CD4-positive, alpha-beta T cell (primary cell): ENCODE measurements at regions not wholly inside any gene's neighbourhood (a gene's known extent, or its start where the extent isn't known, plus 50 kb on each side); places are given as distances from the start of the nearest gene placed in this dataset.

Experiments
- ATAC-seq: fragments of 200-7000 bp; cut with Tn5 transposase; one replicate; pipeline ENCODE4 v1.10.0; 2022; ENCODE audit warnings: mild to moderate bottlenecking; ENCODE audit not compliant: poor library complexity
- CTCF ChIA-PET: fragments of 350-600 bp; sonication (Branson Sonifier 250); formaldehyde crosslinking; loops from one replicate; lab custom pipeline; 2021; ENCODE audit warnings: antibody characterized with exemption, inconsistent platforms; lab: Charles Lee
- POLR2A ChIA-PET: fragments of 350-600 bp; sonication (Branson Sonifier 250); formaldehyde crosslinking; loops from one replicate; lab custom pipeline; 2021; ENCODE audit warnings: antibody characterized with exemption, inconsistent platforms; lab: Charles Lee
- DNase-seq, 14 experiments: peaks; one replicate each; pipeline ENCODE4 v3.0.0-alpha.2; 2013 to 2020; ENCODE audit warnings: mixed read lengths in 2 of 14
- H3K27ac ChIP-seq, 2 donors: one replicate each; pipeline versions ENCODE4 v1.5.1 to v1.7.0; 2013; ENCODE audit warnings: low read length in 2 of 2, low read depth in 1 of 2, mild to moderate bottlenecking in 1 of 2
- H3K27me3 ChIP-seq, 2 experiments: 1 replicate in 1 of 2; 2 replicates in 1 of 2; pipeline versions ENCODE4 v1.6.1 to v1.7.0; 2013; ENCODE audit warnings: low read length in 2 of 2, control low read depth in 1 of 2, mild to moderate bottlenecking in 1 of 2, moderate library complexity in 1 of 2; ENCODE audit not compliant: insufficient read depth in 2 of 2, control insufficient read depth in 1 of 2
- H3K36me3 ChIP-seq: one replicate; pipeline ENCODE4 v1.6.1; 2013; ENCODE audit warnings: low read length, control low read depth; ENCODE audit not compliant: insufficient read depth
- H3K4me1 ChIP-seq: one replicate; pipeline ENCODE4 v1.6.1; 2013; ENCODE audit warnings: low read length, control low read depth; ENCODE audit not compliant: insufficient read depth
- H3K4me3 ChIP-seq: one replicate; pipeline ENCODE4 v1.5.1; 2013; ENCODE audit warnings: mild to moderate bottlenecking, low read length, moderate library complexity
- H3K9me3 ChIP-seq, 2 experiments: 1 replicate in 1 of 2; 2 replicates in 1 of 2; pipeline versions ENCODE4 v1.6.1 to v1.7.0; 2013; ENCODE audit warnings: low read length in 2 of 2, mild to moderate bottlenecking in 2 of 2, control low read depth in 1 of 2, moderate library complexity in 1 of 2; ENCODE audit not compliant: control insufficient read depth in 1 of 2, insufficient read depth in 1 of 2
- H3K27ac Mint-ChIP-seq: one replicate; pipeline ENCODE4 v1.8.0; 2020; ENCODE audit warnings: mixed read lengths
- H3K27me3 Mint-ChIP-seq: one replicate; pipeline ENCODE4 v1.8.0; 2021; ENCODE audit warnings: mixed read lengths
- H3K36me3 Mint-ChIP-seq: one replicate; pipeline ENCODE4 v1.8.0; 2021; ENCODE audit warnings: low read depth, mixed read lengths
- H3K4me1 Mint-ChIP-seq: one replicate; pipeline ENCODE4 v1.8.0; 2021; ENCODE audit warnings: low read depth, mixed read lengths
- H3K4me3 Mint-ChIP-seq: one replicate; pipeline ENCODE4 v1.8.0; 2020; ENCODE audit warnings: mild to moderate bottlenecking, mixed read lengths
- H3K9me3 Mint-ChIP-seq: one replicate; pipeline ENCODE4 v1.8.0; 2020; ENCODE audit warnings: mixed read lengths
- CTCF ChIP-seq: fragments of 200-600 bp; IDR thresholded peaks from one replicate; pipeline ENCODE4 v1.8.0; 2022; ENCODE audit warnings: antibody characterized with exemption, mild to moderate bottlenecking
- intact Hi-C, 2 experiments: fragments of 100-400 bp; cut with DNase I in 1 of 2; cut with micrococcal nuclease in 1 of 2; formaldehyde crosslinking; loops; one replicate each; pipeline versions ENCODE4 v1.15.1 to v1.9.0; 2023 to 2025; cut with DNase I, micrococcal nuclease

- intact Hi-C loops: no loop called here
- H3K27ac Mint-ChIP-seq: no peak overlapping the region
- POLR2A ChIA-PET: no interaction called here
These were observed 604.9 kb upstream of the CFAP20DC start for GRCh38 chr3:59654480-59655417.

GRCh38 chr3:59654123-59654479 lies 604.3 kb upstream of the CFAP20DC start:
- POLR2A ChIA-PET: no interaction called here
- no peak for ATAC-seq
- CTCF ChIA-PET: no interaction called here

More at GRCh38 chr3:59654480-59655417, 604.9 kb upstream of the CFAP20DC start:
- Histone ChIP-seq H3K9me3 (peaks cover 3 to 7% of the 10 kb centered on the region in 2 experiments), H3K4me1 (no peaks in the 10 kb centered on the region), H3K4me3 (no peak overlapping the region), H3K27me3 (no peaks in the 10 kb centered on the region), H3K27ac (no peak overlapping the region), H3K36me3 (no peaks in the 10 kb centered on the region)
- Mint-ChIP-seq H3K36me3 (no peaks in the 10 kb centered on the region), H3K27me3 (no peaks in the 10 kb centered on the region), H3K9me3 (peaks cover 13% of the 10 kb centered on the region), H3K4me1 (no peaks in the 10 kb centered on the region), H3K4me3 (no peak overlapping the region)
- CTCF ChIA-PET: interaction anchor here (1.2 kb wide), 1 partner anchor 16 kb away, joined by 7 read pairs; no protein-coding TSS in a partner anchor
- ATAC-seq (no peak), DNase-seq (no peak)
- TF ChIP-seq CTCF: no peak

More at GRCh38 chr3:59654123-59654479, 604.3 kb upstream of the CFAP20DC start:
- Histone ChIP-seq H3K36me3 (no peaks in the 10 kb centered on the region), H3K27ac (no peak overlapping the region), H3K27me3 (no peaks in the 10 kb centered on the region), H3K9me3 (peaks cover 9 to 10% of the 10 kb centered on the region in 2 experiments), H3K4me1 (no peaks in the 10 kb centered on the region), H3K4me3 (no peak overlapping the region)
- intact Hi-C loops: no loop called here
- Mint-ChIP-seq H3K27me3 (no peaks in the 10 kb centered on the region), H3K36me3 (no peaks in the 10 kb centered on the region), H3K4me3 (no peak overlapping the region), H3K4me1 (no peaks in the 10 kb centered on the region), H3K9me3 (peaks cover 18% of the 10 kb centered on the region), H3K27ac (no peak overlapping the region)
- no peak for TF ChIP-seq CTCF
- no peak for DNase-seq
